IMR-90 (cell line): ENCODE measurements at regions not wholly inside any gene's neighbourhood (a gene's known extent, or its start where the extent isn't known, plus 50 kb on each side); places are given as distances from the start of the nearest gene placed in this dataset.

ENCODE experiments used
- ATAC-seq: fragments of 200-7000 bp; cut with Tn5 transposase; 2 replicates; pipeline ENCODE4 v1.9.1; 2020; ENCODE audit warnings: low read depth, mild to moderate bottlenecking, moderate library complexity
- BruUV-seq: library from RNA; stranded (reverse); fragments of 400-500 nt; replicated peaks from 2 replicates; lab custom pipeline; 2021; lab: Mats Ljungman, UMichigan
- CTCF ChIA-PET: fragments of 300-600 bp; formaldehyde crosslinking; extraction: SDS; loops from one replicate; lab custom pipeline; 2021; ENCODE audit warnings: antibody characterized with exemption; lab: Yijun Ruan, JAX
- POLR2A ChIA-PET: fragments of 300-600 bp; sonication (Branson Sonifier 250); formaldehyde crosslinking; loops from one replicate; lab custom pipeline; 2022; ENCODE audit warnings: antibody characterized with exemption; ENCODE audit not compliant: unreplicated experiment; lab: Charles Lee
- DNase-seq: peaks from one replicate; pipeline ENCODE4 v3.0.0; 2013
- H2AFZ ChIP-seq: replicated peaks from 2 replicates; pipeline ENCODE3; 2013; ENCODE audit warnings: low read length, mild to moderate bottlenecking; ENCODE audit not compliant: poor library complexity
- H2AK5ac ChIP-seq: 2 replicates; pipeline ENCODE4 v1.6.1; 2013; ENCODE audit warnings: low read depth, low read length, inconsistent platforms
- H2AK9ac ChIP-seq: replicated peaks from 2 replicates; pipeline ENCODE3; 2013; ENCODE audit warnings: mild to moderate bottlenecking, low read depth, low read length, moderate library complexity; ENCODE audit not compliant: poor library complexity
- H2BK120ac ChIP-seq: 2 replicates; pipeline ENCODE4 v1.6.1; 2013; ENCODE audit warnings: low read depth, low read length, inconsistent platforms
- H2BK15ac ChIP-seq: 3 replicates; pipeline ENCODE4 v1.6.1; 2013; ENCODE audit warnings: low read depth, low read length, inconsistent platforms
- H2BK20ac ChIP-seq: 2 replicates; pipeline ENCODE4 v1.6.1; 2013; ENCODE audit warnings: low read depth, mild to moderate bottlenecking, inconsistent platforms, low read length, moderate library complexity
- H2BK5ac ChIP-seq: 2 replicates; pipeline ENCODE4 v1.6.1; 2013; ENCODE audit warnings: mild to moderate bottlenecking, low read depth, low read length, inconsistent platforms; ENCODE audit not compliant: poor library complexity, severe bottlenecking
- H3K14ac ChIP-seq: replicated peaks from 2 replicates; pipeline ENCODE4 v1.6.1; 2013; ENCODE audit warnings: low read depth, low read length, inconsistent platforms
- H3K18ac ChIP-seq: 2 replicates; pipeline ENCODE4 v1.6.1; 2013; ENCODE audit warnings: low read depth, low read length, control low read depth
- H3K23ac ChIP-seq: 2 replicates; pipeline ENCODE4 v1.6.1; 2013; ENCODE audit warnings: low read depth, low read length, inconsistent platforms
- H3K27ac ChIP-seq: 2 replicates; pipeline ENCODE4 v1.5.1; 2013; ENCODE audit warnings: mild to moderate bottlenecking, control low read depth, low read length; ENCODE audit not compliant: insufficient read depth
- H3K27me3 ChIP-seq: 2 replicates; pipeline ENCODE4 v1.6.1; 2013; ENCODE audit warnings: low read length; ENCODE audit not compliant: control insufficient read depth, insufficient read depth
- H3K36me3 ChIP-seq: 2 replicates; pipeline ENCODE4 v1.6.1; 2013; ENCODE audit warnings: low read length, mixed read lengths; ENCODE audit not compliant: control insufficient read depth, insufficient read depth
- H3K4ac ChIP-seq: 2 replicates; pipeline ENCODE4 v1.6.1; 2013; ENCODE audit warnings: low read depth, low read length, inconsistent platforms
- H3K4me1 ChIP-seq: 2 replicates; pipeline ENCODE4 v1.6.1; 2013; ENCODE audit warnings: low read length, mixed read lengths; ENCODE audit not compliant: control insufficient read depth, insufficient read depth
- H3K4me2 ChIP-seq: 2 replicates; pipeline ENCODE4 v1.6.1; 2013; ENCODE audit warnings: low read depth, mild to moderate bottlenecking, control low read depth, low read length, moderate library complexity
- H3K4me3 ChIP-seq: 2 replicates; pipeline ENCODE4 v1.5.1; 2013; ENCODE audit warnings: low read depth, mild to moderate bottlenecking, control low read depth, low read length, moderate library complexity; ENCODE audit not compliant: insufficient read depth
- H3K56ac ChIP-seq: 2 replicates; pipeline ENCODE4 v1.6.1; 2013; ENCODE audit warnings: low read length, inconsistent platforms; ENCODE audit not compliant: insufficient read depth; ENCODE audit errors: extremely low read depth
- H3K79me1 ChIP-seq, 2 experiments: 2 replicates each; pipeline ENCODE4 v1.6.1; 2013; ENCODE audit warnings: low read length in 2 of 2, inconsistent platforms in 1 of 2, low read depth in 1 of 2
- H3K9ac ChIP-seq: 2 replicates; pipeline ENCODE4 v1.6.1; 2013; ENCODE audit warnings: low read depth, low read length, control low read depth
- H3K9me1 ChIP-seq: 2 replicates; pipeline ENCODE4 v1.6.1; 2013; ENCODE audit warnings: low read length, inconsistent platforms; ENCODE audit not compliant: insufficient read depth
- H3K9me3 ChIP-seq: 2 replicates; pipeline ENCODE4 v1.6.1; 2013; ENCODE audit warnings: low read length; ENCODE audit not compliant: control insufficient read depth, insufficient read depth
- H4K20me1 ChIP-seq: 2 replicates; pipeline ENCODE4 v1.6.1; 2013; ENCODE audit warnings: low read length, inconsistent platforms; ENCODE audit not compliant: insufficient read depth
- H4K5ac ChIP-seq: 2 replicates; pipeline ENCODE4 v1.6.1; 2013; ENCODE audit warnings: mild to moderate bottlenecking, low read depth, low read length, control low read depth
- H4K8ac ChIP-seq, 2 experiments: 2 replicates each; pipeline ENCODE4 v1.6.1; 2013; ENCODE audit warnings: low read depth in 2 of 2, low read length in 2 of 2, control low read depth in 1 of 2, inconsistent platforms in 1 of 2
- H4K91ac ChIP-seq: 2 replicates; pipeline ENCODE4 v1.6.1; 2013; ENCODE audit warnings: low read depth, low read length, inconsistent platforms; ENCODE audit not compliant: insufficient read depth
- BHLHE40 ChIP-seq: fragments of 150-350 bp; IDR thresholded peaks from 2 replicates; pipeline ENCODE4 v1.6.1; 2016; ENCODE audit warnings: mild to moderate bottlenecking, low read depth, low read length
- RFX5 ChIP-seq: IDR thresholded peaks from 2 replicates; pipeline ENCODE4 v1.8.0; 2012; ENCODE audit warnings: low read depth, mild to moderate bottlenecking, low read length, moderate library complexity
- SMC3 ChIP-seq: fragments of 150-350 bp; IDR thresholded peaks from 2 replicates; pipeline ENCODE4 v1.6.1; 2016; ENCODE audit warnings: low read depth, mild to moderate bottlenecking, antibody characterized with exemption, low read length, moderate library complexity
- WGBS, 2 experiments: methylation state at CpG; one replicate each; pipeline versions ENCODE4 v1.1.5 to v1.1.7; 2013; ENCODE audit warnings: missing lambda C conversion rate in 2 of 2; ENCODE audit not compliant: insufficient read length in 1 of 2; ENCODE audit errors: extremely low coverage in 2 of 2; 5-methylcytosine and 5-hydroxymethylcytosine counted together
- dilution Hi-C: fragments of 300-500 bp; cut with HindIII; formaldehyde crosslinking; loops from one replicate; pipeline ENCODE4 v1.14.3; 2018; ENCODE audit warnings: low sequenced_read_pairs; ENCODE audit not compliant: unreplicated experiment
- in situ Hi-C: fragments of 300-500 bp; cut with MboI; formaldehyde crosslinking; loops from 3 replicates; pipeline ENCODE4 v1.14.3; 2019; ENCODE audit warnings: low sequenced_read_pairs, inconsistent platforms, mixed read lengths
- intact Hi-C: fragments of 100-400 bp; cut with micrococcal nuclease; formaldehyde crosslinking; loops from 2 replicates; pipeline ENCODE4 v1.10.0; 2022

DNA sequence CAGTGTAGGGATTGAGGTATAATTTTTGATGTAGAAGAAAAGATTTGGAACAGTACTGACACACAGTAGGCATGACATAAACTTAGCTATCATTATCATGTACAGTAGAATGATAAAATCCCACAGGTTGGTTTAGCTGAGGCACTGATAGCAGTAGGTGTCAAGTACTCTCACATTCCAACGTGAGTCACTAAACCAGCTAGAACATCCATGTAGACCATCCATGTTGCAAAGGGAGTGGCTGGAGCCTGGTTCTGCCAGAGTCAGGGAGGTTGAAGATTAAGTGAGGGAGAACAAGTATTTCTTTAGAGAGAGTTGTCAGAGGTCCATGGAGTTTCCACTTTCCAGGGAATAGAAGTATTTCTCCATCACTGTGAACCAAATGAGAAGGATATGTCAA is 157.2 kb upstream of the TMEM108 start:
- WGBS, 2 experiments, result no CpG with 5 or more reads among the region's 1 CpG
- Histone ChIP-seq H2AFZ (no peak overlapping the region), H3K27ac (no peak overlapping the region), H4K20me1 (no peaks in the 10 kb centered on the region), H4K8ac (no peak overlapping the region), H3K4me3 (no peak overlapping the region), H3K9me1 (0 out of 2 replicates have a peak, but pooled peaks cover 5% of the 10 kb centered on the region), H3K36me3 (no peaks in the 10 kb centered on the region), H3K4me2 (no peak overlapping the region), H3K23ac (no peak overlapping the region), H2BK120ac (no peak overlapping the region), H3K27me3 (no peaks in the 10 kb centered on the region), H3K9me3 (no peaks in the 10 kb centered on the region), H2BK20ac (no peak overlapping the region), H2AK5ac (no peak overlapping the region), H4K5ac (no peak overlapping the region), H3K4ac (no peak overlapping the region), H3K9ac (no peak overlapping the region), H3K14ac (no peak overlapping the region), H3K79me1 (no peaks in the 10 kb centered on the region), H3K4me1 (no peaks in the 10 kb centered on the region), H2BK5ac (no peak overlapping the region), H2AK9ac (no peak overlapping the region), H4K91ac (no peak overlapping the region), H2BK15ac (no peak overlapping the region), H3K56ac (no peak overlapping the region), H3K18ac (no peak overlapping the region)
- CTCF ChIA-PET, result no interaction called here
- ATAC-seq, result no peak
- BruUV-seq, result no TSS peak
- intact Hi-C loops (no loop called here), in situ Hi-C loops (no loop called here), dilution Hi-C loops (no loop called here)
- TF ChIP-seq SMC3 (no peak), RFX5 (no peak), BHLHE40 (no peak)
- POLR2A ChIA-PET, result no interaction called here
- no peak for DNase-seq
